ENCODE measurements at regions not wholly inside any gene's neighbourhood (a gene's known extent, or its start where the extent isn't known, plus 50 kb on each side); places are given as distances from the start of the nearest gene placed in this dataset.
A peak's percentile ranks its signal among the peaks of the same experiment; 100 is the strongest.

DNA sequence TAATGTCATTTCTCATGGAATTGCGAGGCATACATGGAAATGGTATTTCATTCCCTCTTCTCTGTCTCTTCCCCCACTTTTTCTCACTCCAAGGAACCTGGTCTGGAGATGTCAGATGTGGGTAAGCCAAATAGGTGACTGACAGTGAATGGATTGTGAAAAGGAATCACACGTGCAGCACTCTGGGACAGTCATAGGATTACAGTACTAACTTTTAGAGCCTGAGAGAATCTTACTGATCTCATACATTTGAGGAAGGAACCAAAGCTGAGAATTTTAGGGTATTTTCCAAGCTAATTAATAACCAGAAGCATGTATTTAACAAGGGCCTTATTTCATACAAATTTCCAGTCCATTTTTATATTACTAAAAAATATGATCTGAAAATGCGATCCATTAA lies 58.1 kb upstream of the ERBB4 start:
- no peak for DNase-seq
- in situ Hi-C loops (cut with HindIII; ENCODE audit: low pct_ligation_motif_present, low pct_unique_long_range_greater_than_20kb, low sequenced_read_pairs), result no loop called here

- no peak for DNase-seq
- in situ Hi-C loops (cut with HindIII; ENCODE audit: low pct_ligation_motif_present, low pct_unique_long_range_greater_than_20kb, low sequenced_read_pairs), result no loop called here
Observed at GRCh38 chr2:212596276-212596675, 57.7 kb upstream of the ERBB4 start.

- DNase-seq, result peak; percentile 24
- in situ Hi-C loops (cut with HindIII; ENCODE audit: low pct_ligation_motif_present, low pct_unique_long_range_greater_than_20kb, low sequenced_read_pairs), result no loop called here
Observed at GRCh38 chr2:212595036-212595654, 56.5 kb upstream of the ERBB4 start.

GRCh38 chr2:212592695-212593094 lies 54.1 kb upstream of the ERBB4 start:
- in situ Hi-C loops (cut with HindIII; ENCODE audit: low pct_ligation_motif_present, low pct_unique_long_range_greater_than_20kb, low sequenced_read_pairs), result no loop called here
- DNase-seq, result no peak

Measured in ACHN (cell line).